PC-9 (cell line): ENCODE measurements at regions not wholly inside any gene's neighbourhood (a gene's known extent, or its start where the extent isn't known, plus 50 kb on each side); places are given as distances from the start of the nearest gene placed in this dataset.

Experiments
- BruUV-seq: library from RNA; stranded (reverse); fragments of 400-500 nt; replicated peaks from 2 replicates; lab custom pipeline; 2021; lab: Mats Ljungman, UMichigan
- CTCF ChIA-PET: fragments of 300-600 bp; sonication (Branson Sonifier 250); formaldehyde crosslinking; loops from one replicate; lab custom pipeline; 2022; ENCODE audit warnings: antibody characterized with exemption; lab: Charles Lee
- POLR2A ChIA-PET: fragments of 300-600 bp; sonication (Branson Sonifier 250); formaldehyde crosslinking; loops from one replicate; lab custom pipeline; 2022; ENCODE audit warnings: antibody characterized with exemption; ENCODE audit not compliant: unreplicated experiment; lab: Charles Lee
- DNase-seq, 2 experiments: peaks; one replicate each; pipeline versions ENCODE4 v3.0.0 to v3.0.0-alpha.2; 2015 to 2022; ENCODE audit warnings: mixed read lengths in 1 of 2
- H2AFZ ChIP-seq: fragments of 200-600 bp; sonication (generic); 2 replicates; pipeline ENCODE4 v1.8.1; 2017; ENCODE audit warnings: antibody characterized with exemption
- H3F3A ChIP-seq: fragments of 200-600 bp; sonication (generic); 2 replicates; pipeline ENCODE4 v1.8.1; 2017; ENCODE audit warnings: antibody characterized with exemption, mild to moderate bottlenecking, low read depth; ENCODE audit not compliant: insufficient read depth
- H3K27ac ChIP-seq: fragments of 200-600 bp; sonication (generic); 2 replicates; pipeline ENCODE4 v1.6.1; 2016; ENCODE audit warnings: mixed run types
- H3K27me3 ChIP-seq: fragments of 200-600 bp; sonication (generic); 2 replicates; pipeline ENCODE4 v1.6.1; 2016; ENCODE audit warnings: low read depth, mixed run types; ENCODE audit not compliant: insufficient read depth
- H3K36me3 ChIP-seq: fragments of 200-600 bp; sonication (generic); 2 replicates; pipeline ENCODE4 v1.6.1; 2016; ENCODE audit warnings: low read depth, mixed run types
- H3K4me1 ChIP-seq: fragments of 200-600 bp; sonication (generic); replicated peaks from 2 replicates; pipeline ENCODE4 v1.6.1; 2016; ENCODE audit warnings: mixed run types; ENCODE audit not compliant: insufficient read depth
- H3K4me2 ChIP-seq: fragments of 200-600 bp; sonication (generic); 2 replicates; pipeline ENCODE4 v1.6.1; 2017; ENCODE audit warnings: mixed run types
- H3K4me3 ChIP-seq: fragments of 200-600 bp; sonication (generic); 2 replicates; pipeline ENCODE4 v1.6.1; 2016; ENCODE audit warnings: mixed run types
- H3K79me2 ChIP-seq: fragments of 200-600 bp; sonication (generic); 2 replicates; pipeline ENCODE4 v1.6.1; 2017; ENCODE audit warnings: low read depth, mixed run types
- H3K9me2 ChIP-seq: fragments of 200-600 bp; sonication (generic); 2 replicates; pipeline ENCODE4 v1.8.1; 2017; ENCODE audit warnings: mild to moderate bottlenecking; ENCODE audit not compliant: insufficient read depth
- H3K9me3 ChIP-seq: fragments of 200-600 bp; sonication (generic); 2 replicates; pipeline ENCODE4 v1.8.1; 2016; ENCODE audit warnings: low read depth; ENCODE audit not compliant: insufficient read depth
- H4K20me1 ChIP-seq: fragments of 200-600 bp; sonication (generic); 2 replicates; pipeline ENCODE4 v1.8.1; 2017; ENCODE audit not compliant: insufficient read depth
- CTCF ChIP-seq: fragments of 200-600 bp; sonication (generic); conservative IDR thresholded peaks from 2 replicates; pipeline ENCODE4 v1.6.1; 2017; ENCODE audit warnings: mixed run types, antibody characterized with exemption, mild to moderate bottlenecking, moderate library complexity
- EZH2 ChIP-seq: fragments of 200-600 bp; sonication (generic); IDR thresholded peaks from 2 replicates; pipeline ENCODE4 v1.8.0; 2017; ENCODE audit warnings: antibody characterized with exemption, low read depth
- intact Hi-C: fragments of 100-400 bp; cut with micrococcal nuclease; formaldehyde crosslinking; loops from one replicate; pipeline ENCODE4 v1.10.0; 2022; ENCODE audit not compliant: unreplicated experiment

- Histone ChIP-seq H3K36me3 (no peaks in the 10 kb centered on the region), H3K4me2 (no peak overlapping the region), H3K4me3 (no peak overlapping the region), H3K4me1 (no peaks in the 10 kb centered on the region), H3K27ac (no peak overlapping the region), H3K9me3 (no peaks in the 10 kb centered on the region), H4K20me1 (no peaks in the 10 kb centered on the region), H3K79me2 (no peaks in the 10 kb centered on the region), H3K27me3 (no peaks in the 10 kb centered on the region), H2AFZ (no peak overlapping the region), H3K9me2 (no peaks in the 10 kb centered on the region), H3F3A (no peaks in the 10 kb centered on the region)
- CTCF ChIA-PET = no interaction called here
- no peak for DNase-seq
- intact Hi-C loops = no loop called here
- TF ChIP-seq EZH2 (no peak), CTCF (no peak)
- POLR2A ChIA-PET = no interaction called here
- no TSS peak for BruUV-seq
Observed at GRCh38 chr18:26736301-26736700, 129.2 kb downstream of the AQP4 start.

GRCh38 chr18:26734760-26735159 lies 130.7 kb downstream of the AQP4 start:
- intact Hi-C loops = no loop called here
- TF ChIP-seq EZH2 (no peak), CTCF (no peak)
- Histone ChIP-seq H3K9me2 (no peaks in the 10 kb centered on the region), H3K4me1 (no peaks in the 10 kb centered on the region), H3K4me3 (no peak overlapping the region), H3K4me2 (no peak overlapping the region), H3K79me2 (no peaks in the 10 kb centered on the region), H3K36me3 (no peaks in the 10 kb centered on the region), H3K9me3 (no peaks in the 10 kb centered on the region), H4K20me1 (no peaks in the 10 kb centered on the region), H2AFZ (no peak overlapping the region), H3K27ac (no peak overlapping the region), H3K27me3 (no peaks in the 10 kb centered on the region), H3F3A (no peaks in the 10 kb centered on the region)
- ChIA-PET POLR2A (no interaction called here), CTCF (no interaction called here)
- BruUV-seq = no TSS peak
- no peak for DNase-seq

- no peaks in the 10 kb centered on the region for H4K20me1 ChIP-seq
- H3K4me1 ChIP-seq = no peaks in the 10 kb centered on the region
- no peak for TF ChIP-seq EZH2
- TF ChIP-seq CTCF = no peak
- no peaks in the 10 kb centered on the region for H3K9me3 ChIP-seq
- H3K27me3 ChIP-seq = no peaks in the 10 kb centered on the region
- H3K4me3 ChIP-seq = no peak overlapping the region
- no peak for DNase-seq
- no peak overlapping the region for H3K4me2 ChIP-seq
- no peaks in the 10 kb centered on the region for H3K79me2 ChIP-seq
- no peaks in the 10 kb centered on the region for H3K36me3 ChIP-seq
- H3K9me2 ChIP-seq = no peaks in the 10 kb centered on the region
- no peak overlapping the region for H2AFZ ChIP-seq
- ChIA-PET CTCF (no interaction called here), POLR2A (no interaction called here)
- intact Hi-C loops = no loop called here
- BruUV-seq = no TSS peak
- H3K27ac ChIP-seq = no peak overlapping the region
- no peaks in the 10 kb centered on the region for H3F3A ChIP-seq
Observed at GRCh38 chr18:26729449-26729848, 136.1 kb downstream of the AQP4 start.
